Tibial nerve (tissue), 4 donors: ENCODE measurements at regions not wholly inside any gene's neighbourhood (a gene's known extent, or its start where the extent isn't known, plus 50 kb on each side); places are given as distances from the start of the nearest gene placed in this dataset.

Experiments used
- DNase-seq, 2 donors: peaks; one replicate each; pipeline ENCODE4 v3.0.0-alpha.2; 2019; ENCODE audit warnings: low spot score in 2 of 2
- H3K27ac ChIP-seq, 4 donors: fragments of 200-600 bp; sonication (generic) in 3 of 4; one replicate each; pipeline ENCODE4 v1.5.1; 2017 to 2019; ENCODE audit warnings: mild to moderate bottlenecking in 1 of 4
- H3K27me3 ChIP-seq, 2 donors: fragments of 200-600 bp; sonication (generic) in 1 of 2; one replicate each; pipeline versions ENCODE4 v1.5.1 to v1.6.0; 2017 to 2019
- H3K36me3 ChIP-seq, 3 donors: fragments of 200-600 bp; sonication (generic); one replicate each; pipeline ENCODE4 v1.5.1; 2018 to 2019
- H3K4me1 ChIP-seq, 4 donors: fragments of 200-600 bp; sonication (generic) in 3 of 4; one replicate each; pipeline ENCODE4 v1.5.1; 2017 to 2019
- H3K4me3 ChIP-seq, 4 donors: fragments of 200-600 bp; sonication (generic) in 3 of 4; one replicate each; pipeline ENCODE4 v1.5.1; 2017 to 2019; ENCODE audit warnings: mild to moderate bottlenecking in 1 of 4, moderate library complexity in 1 of 4
- H3K9me3 ChIP-seq, 4 donors: fragments of 200-600 bp; sonication (generic) in 3 of 4; one replicate each; pipeline ENCODE4 v1.5.1; 2017 to 2019
- EP300 ChIP-seq, 2 donors: sonication (generic); formaldehyde crosslinking; IDR thresholded peaks; one replicate each; pipeline ENCODE4 v1.6.1; 2017; ENCODE audit warnings: antibody characterized with exemption in 2 of 2, mild to moderate bottlenecking in 1 of 2
- POLR2A ChIP-seq, 2 donors: fragments of 450-650 bp; IDR thresholded peaks; one replicate each; pipeline ENCODE4 v1.6.1; 2017; ENCODE audit warnings: antibody characterized with exemption in 2 of 2, mild to moderate bottlenecking in 2 of 2, moderate library complexity in 2 of 2
- WGBS, 2 donors: methylation state at CpG; one replicate each; pipeline ENCODE4 v1.1.5; 2018; 5-methylcytosine and 5-hydroxymethylcytosine counted together
- TF ChIP-seq, protein P1 (sequence below), 5 experiments: fragments of 200-600 bp in 3 of 5; fragments of 450-650 bp in 2 of 5; sonication (generic) in 3 of 5; IDR thresholded peaks; one replicate each; pipeline ENCODE4 v1.5.1; 2016 to 2019; ENCODE audit warnings: antibody characterized with exemption in 5 of 5, mild to moderate bottlenecking in 3 of 5, moderate library complexity in 2 of 5

- H3K27ac ChIP-seq, result no peak overlapping the region
- H3K9me3 ChIP-seq, result no peaks in the 10 kb centered on the region
- no peak for DNase-seq
- 36 to 58% methylated on average over 13 to 20 of the region's 20 CpGs for WGBS, 2 donors
- TF ChIP-seq, protein P1, sequence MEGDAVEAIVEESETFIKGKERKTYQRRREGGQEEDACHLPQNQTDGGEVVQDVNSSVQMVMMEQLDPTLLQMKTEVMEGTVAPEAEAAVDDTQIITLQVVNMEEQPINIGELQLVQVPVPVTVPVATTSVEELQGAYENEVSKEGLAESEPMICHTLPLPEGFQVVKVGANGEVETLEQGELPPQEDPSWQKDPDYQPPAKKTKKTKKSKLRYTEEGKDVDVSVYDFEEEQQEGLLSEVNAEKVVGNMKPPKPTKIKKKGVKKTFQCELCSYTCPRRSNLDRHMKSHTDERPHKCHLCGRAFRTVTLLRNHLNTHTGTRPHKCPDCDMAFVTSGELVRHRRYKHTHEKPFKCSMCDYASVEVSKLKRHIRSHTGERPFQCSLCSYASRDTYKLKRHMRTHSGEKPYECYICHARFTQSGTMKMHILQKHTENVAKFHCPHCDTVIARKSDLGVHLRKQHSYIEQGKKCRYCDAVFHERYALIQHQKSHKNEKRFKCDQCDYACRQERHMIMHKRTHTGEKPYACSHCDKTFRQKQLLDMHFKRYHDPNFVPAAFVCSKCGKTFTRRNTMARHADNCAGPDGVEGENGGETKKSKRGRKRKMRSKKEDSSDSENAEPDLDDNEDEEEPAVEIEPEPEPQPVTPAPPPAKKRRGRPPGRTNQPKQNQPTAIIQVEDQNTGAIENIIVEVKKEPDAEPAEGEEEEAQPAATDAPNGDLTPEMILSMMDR (IDR thresholded peaks at IDR 0.05), result no peak
- TF ChIP-seq EP300 (IDR thresholded peaks at IDR 0.05) (no peak), POLR2A (IDR thresholded peaks at IDR 0.05) (no peak)
- H3K27me3 ChIP-seq, result peaks cover 0 to 6% of the 10 kb centered on the region in 2 donors
- no peak overlapping the region for H3K4me3 ChIP-seq
- H3K36me3 ChIP-seq, result no peaks in the 10 kb centered on the region
- H3K4me1 ChIP-seq, result no peaks in the 10 kb centered on the region
These were observed 149.4 kb upstream of the PJA1 start for GRCh38 chrX:69314436-69315348.

DNA sequence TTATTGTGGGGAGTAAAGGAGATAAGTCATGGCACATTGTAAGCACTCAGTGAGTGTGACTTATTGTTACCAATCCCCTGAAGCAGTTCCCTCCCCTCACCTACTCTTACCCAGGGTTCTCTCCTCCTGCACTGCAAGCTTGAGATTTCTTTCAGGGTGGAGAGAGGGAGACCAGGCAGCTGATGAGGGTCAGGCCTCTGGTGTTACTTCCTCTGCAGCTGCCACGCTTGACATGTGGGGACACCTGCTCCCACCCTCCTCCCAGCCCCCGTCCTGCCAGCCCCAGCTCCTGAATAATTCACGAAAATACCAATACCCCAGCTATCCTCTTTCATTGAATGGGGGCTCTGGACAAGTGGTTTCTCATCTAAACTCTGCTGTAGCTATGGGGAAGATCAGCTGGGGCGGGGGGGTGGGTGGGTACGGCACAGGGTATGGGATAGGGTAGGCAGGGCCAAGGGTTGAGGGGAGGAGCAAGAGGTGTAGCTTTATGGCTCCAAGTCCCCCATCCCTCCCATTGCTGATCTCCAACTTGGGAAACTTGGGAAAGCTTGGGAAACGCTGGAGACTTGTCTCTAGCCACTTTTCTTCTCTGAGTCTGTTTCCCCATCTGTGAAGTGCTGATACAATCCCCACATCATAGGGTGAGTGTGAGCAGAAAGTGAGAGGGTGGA lies 148.5 kb upstream of the PJA1 start:
- WGBS, 2 donors, result 60 to 66% methylated on average over 3 to 6 of the region's 6 CpGs
- peaks cover 0 to 6% of the 10 kb centered on the region in 2 donors for H3K27me3 ChIP-seq

DNA sequence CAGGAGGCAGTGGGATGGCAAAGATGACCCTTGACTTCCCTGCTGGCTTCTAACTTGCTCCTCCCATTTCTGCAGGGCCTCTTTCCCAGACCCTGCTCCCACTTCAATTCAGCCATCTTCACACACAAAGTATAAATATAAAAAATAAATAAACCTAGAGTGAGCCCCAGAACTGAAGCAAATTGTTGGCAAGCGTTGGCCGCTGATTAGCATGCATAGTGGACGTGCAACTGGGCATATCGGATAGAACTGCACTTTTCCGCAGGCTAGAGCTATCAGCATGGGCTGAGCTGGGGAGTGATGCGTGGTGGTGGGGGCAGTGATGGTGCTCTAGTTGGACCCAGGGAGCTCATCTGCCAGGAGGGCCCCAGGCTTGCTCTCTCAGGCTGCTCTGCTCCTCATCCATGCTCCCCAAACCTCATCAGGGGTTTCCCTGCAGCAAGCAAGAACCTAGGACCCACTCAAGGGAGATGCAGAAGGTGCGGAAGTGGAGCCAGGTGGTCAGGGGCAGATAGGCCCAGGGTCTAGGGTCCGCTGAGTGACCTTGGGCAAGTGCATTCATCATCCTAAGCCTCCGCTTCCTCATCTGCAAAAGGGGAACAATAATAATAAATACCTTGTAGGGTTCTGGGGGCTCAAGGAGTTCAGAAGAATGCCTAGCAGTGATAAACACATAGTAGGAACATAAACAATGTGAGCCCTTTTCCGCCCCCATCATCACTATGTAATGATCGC lies 146.8 kb upstream of the PJA1 start:
- Histone ChIP-seq H3K4me1 (no peaks in the 10 kb centered on the region), H3K27ac (no peak overlapping the region), H3K9me3 (no peaks in the 10 kb centered on the region), H3K4me3 (no peak overlapping the region), H3K36me3 (no peaks in the 10 kb centered on the region), H3K27me3 (peaks cover 0 to 6% of the 10 kb centered on the region in 2 donors)
- TF ChIP-seq POLR2A (IDR thresholded peaks at IDR 0.05) (no peak), EP300 (IDR thresholded peaks at IDR 0.05) (no peak)
- TF ChIP-seq, protein P1 (IDR thresholded peaks at IDR 0.05), result no peak
- WGBS, 2 donors, result 82 to 88% methylated on average over 7 to 11 of the region's 11 CpGs
- no peak for DNase-seq

More for the DNA sequence above, 148.5 kb upstream of the PJA1 start:
- Histone ChIP-seq H3K4me3 (no peak overlapping the region), H3K27ac (no peak overlapping the region), H3K9me3 (no peaks in the 10 kb centered on the region), H3K4me1 (no peaks in the 10 kb centered on the region), H3K36me3 (no peaks in the 10 kb centered on the region)
- TF ChIP-seq POLR2A (IDR thresholded peaks at IDR 0.05) (no peak), EP300 (IDR thresholded peaks at IDR 0.05) (no peak)
- TF ChIP-seq, protein P1 (IDR thresholded peaks at IDR 0.05), result no peak
- DNase-seq, result no peak

DNA sequence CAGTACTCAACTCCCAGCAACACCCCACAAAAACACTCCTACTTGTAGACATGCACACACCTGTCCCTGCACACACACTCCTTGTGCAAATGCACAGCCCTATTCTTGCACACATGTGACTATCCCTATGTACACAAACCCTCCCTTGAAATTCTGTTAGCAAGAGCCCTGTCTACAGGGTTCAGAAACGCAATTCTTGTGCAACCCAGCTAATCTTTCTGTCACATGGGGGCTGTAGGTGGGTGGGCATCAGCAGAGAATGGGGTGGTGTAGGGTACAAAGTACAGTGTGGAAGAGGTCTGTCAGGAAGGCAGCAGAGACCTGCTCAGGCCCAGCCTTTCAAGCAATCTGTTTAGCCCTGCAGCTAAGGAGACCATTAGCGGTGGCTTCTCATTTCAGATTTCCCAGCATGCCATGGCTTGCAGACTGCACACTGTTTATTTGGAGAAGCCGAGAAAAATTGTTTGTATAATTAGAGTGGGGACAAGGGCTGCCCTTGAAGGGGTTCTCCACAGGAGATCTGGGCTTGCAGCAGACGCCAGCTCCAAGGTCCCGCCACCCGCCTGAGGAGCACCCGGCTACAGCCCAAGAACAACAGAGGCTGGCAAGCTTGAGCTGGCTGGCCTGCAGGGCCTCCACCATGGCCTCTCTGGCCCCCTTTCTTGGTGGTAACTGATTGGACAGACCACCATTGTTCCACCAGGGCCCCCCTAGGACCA lies 144.0 kb upstream of the PJA1 start:
- TF ChIP-seq, protein P1 (IDR thresholded peaks at IDR 0.05), result no peak
- no peak for TF ChIP-seq EP300 (IDR thresholded peaks at IDR 0.05)
- no peak for TF ChIP-seq POLR2A (IDR thresholded peaks at IDR 0.05)
- no peak for DNase-seq

More for the DNA sequence above, 144.0 kb upstream of the PJA1 start:
- 51 to 75% methylated on average over 7 of the region's 7 CpGs for WGBS, 2 donors
- Histone ChIP-seq H3K36me3 (no peaks in the 10 kb centered on the region), H3K9me3 (no peaks in the 10 kb centered on the region), H3K27me3 (peaks cover 0 to 17% of the 10 kb centered on the region in 2 donors), H3K27ac (no peak overlapping the region), H3K4me3 (no peak overlapping the region), H3K4me1 (no peaks in the 10 kb centered on the region)
